ENCODE measurements at regions not wholly inside any gene's neighbourhood (a gene's known extent, or its start where the extent isn't known, plus 50 kb on each side); places are given as distances from the start of the nearest gene placed in this dataset.

DNA sequence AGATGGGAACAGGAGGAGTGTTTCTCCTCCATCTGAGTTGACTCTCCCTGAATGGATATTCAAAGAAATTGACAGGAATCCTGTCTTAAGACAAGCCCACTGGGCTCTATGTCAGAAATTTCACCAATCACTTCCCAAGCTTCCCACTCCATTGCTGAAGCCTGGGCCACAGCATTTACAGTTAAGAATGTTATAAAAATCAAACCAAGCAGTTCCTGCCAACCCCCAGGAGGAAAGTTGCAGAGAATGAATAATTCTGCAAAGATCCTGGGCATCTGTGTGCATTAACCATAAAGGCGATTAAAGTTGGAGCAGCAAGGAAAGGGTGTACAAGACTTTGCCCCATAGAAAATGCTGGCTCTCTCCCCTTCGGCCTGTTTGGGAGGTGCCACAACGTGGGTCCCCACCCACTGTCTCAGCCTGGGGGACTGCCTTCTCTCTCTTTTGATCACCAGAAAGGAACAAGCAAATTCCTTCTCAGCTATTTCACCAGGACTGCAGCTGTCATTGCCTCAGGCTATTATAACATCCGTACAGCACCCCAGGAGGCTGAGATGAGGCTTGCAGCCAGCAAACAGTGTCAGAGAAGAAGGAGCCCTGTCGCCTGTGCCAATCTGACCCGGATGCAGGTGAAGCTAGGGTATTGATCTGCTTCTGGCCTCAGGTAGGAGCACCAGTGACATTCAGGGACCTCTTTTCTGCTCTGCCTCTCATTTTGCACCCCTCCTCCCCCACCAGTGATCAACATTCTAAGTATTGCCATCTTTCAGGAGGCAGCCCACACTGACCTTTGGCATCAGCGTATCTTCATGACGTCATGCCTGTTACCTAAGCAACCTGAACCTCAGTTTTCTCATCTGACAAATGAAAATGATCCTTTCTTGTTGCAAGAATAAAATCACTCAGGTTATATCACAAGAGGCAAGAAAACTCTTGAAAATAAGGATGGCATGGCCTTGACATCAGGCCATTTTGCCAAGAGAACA is 219.0 kb downstream of the SH3BP4 start:
- DNase-seq, result no peak

- no peak for DNase-seq
Measured at GRCh38 chr2:235171550-235172031, 219.8 kb downstream of the SH3BP4 start.

- DNase-seq, result no peak
Measured at GRCh38 chr2:235180642-235181041, 228.8 kb downstream of the SH3BP4 start.

DNA sequence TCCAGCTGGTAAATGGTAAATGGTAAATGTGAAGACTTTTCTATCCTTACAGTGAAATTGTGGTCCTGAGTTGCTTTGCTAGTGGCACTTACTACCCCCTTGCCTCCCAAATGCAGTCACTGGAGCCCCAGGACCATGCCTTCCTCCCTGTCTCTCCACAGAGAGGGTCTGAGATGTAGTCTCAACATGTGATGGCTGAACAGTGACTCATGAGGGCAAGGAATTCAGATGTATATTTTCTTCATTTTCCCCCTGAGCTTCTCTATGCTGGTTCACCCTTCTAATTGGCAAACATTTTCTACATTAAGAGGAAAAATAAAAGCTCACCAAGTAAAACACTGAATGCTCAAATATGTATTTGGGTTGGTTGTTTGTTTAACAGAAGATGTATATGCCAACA is 232.0 kb downstream of the SH3BP4 start:
- no peak for DNase-seq

DNA sequence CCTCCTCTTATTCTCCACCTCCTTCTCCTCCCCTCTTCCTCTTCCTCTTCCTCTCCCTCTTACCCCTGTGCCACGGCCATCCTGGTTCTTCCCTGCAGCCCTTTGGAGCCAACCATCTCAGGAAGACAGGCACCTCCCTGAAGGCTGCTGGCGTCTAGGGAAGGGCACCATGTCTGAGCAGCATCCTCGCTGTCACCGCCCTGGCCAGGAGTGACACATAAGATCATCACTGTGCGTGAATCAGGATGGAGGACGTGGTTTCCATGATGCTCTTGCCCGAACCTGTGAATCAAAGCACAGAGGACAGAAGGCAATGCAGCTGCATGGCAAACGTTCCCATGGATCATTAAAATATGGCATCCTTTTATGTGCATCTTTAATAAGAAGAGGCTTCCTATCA is 236.0 kb downstream of the SH3BP4 start:
- no peak for DNase-seq

- DNase-seq, result no peak
Measured at GRCh38 chr2:235191486-235191885, 239.7 kb downstream of the SH3BP4 start.

GRCh38 chr2:235191978-235192377 is 240.2 kb downstream of the SH3BP4 start:
- no peak for DNase-seq

DNA sequence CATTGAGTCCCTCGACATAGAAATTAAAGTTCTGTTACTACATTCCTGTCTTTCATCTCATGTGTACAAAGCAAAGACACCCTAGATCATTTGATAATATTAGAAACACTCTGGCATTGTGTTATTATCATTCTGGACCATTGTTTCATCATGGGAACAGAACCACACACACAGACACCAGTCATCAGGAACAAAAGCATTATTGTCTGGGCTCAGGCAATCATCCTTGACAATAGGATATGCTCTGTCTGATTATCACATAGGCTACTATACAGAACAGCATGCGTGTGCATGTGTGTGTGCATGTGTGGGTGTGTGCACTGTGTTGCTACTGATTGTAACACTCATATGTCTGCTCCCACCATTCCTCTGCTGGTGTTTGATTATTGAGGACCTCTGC is 242.5 kb downstream of the SH3BP4 start:
- no peak for DNase-seq

- no peak for DNase-seq
Measured at GRCh38 chr2:235194836-235195235, 243.0 kb downstream of the SH3BP4 start.

GRCh38 chr2:235195921-235196320 is 244.1 kb downstream of the SH3BP4 start:
- DNase-seq, result no peak

GRCh38 chr2:235199128-235199527 is 247.3 kb downstream of the SH3BP4 start:
- DNase-seq, result no peak

- no peak for DNase-seq
Measured at GRCh38 chr2:235200216-235200615, 248.4 kb downstream of the SH3BP4 start.

GRCh38 chr2:235201756-235202155 is 249.9 kb downstream of the SH3BP4 start:
- no peak for DNase-seq

DNA sequence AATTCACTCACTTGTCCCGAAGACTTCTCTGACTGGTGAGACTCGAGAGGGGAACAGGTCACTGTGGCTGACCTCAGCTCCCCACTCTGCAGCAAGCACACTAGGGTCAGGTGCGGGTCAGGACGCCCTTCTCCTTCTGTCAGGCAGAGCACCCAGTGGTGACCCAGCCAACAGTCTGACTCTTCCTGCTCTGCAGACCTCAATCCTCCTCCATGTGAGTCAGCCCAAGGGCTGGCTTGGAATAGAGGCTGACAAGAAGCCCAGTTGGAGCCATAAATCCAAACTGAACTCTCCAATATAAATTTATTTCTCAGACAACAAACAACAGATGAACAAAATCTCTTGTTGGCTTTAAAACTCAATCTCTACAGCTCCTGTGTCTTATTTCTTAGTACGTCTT is 253.1 kb downstream of the SH3BP4 start:
- DNase-seq, result no peak

DNA sequence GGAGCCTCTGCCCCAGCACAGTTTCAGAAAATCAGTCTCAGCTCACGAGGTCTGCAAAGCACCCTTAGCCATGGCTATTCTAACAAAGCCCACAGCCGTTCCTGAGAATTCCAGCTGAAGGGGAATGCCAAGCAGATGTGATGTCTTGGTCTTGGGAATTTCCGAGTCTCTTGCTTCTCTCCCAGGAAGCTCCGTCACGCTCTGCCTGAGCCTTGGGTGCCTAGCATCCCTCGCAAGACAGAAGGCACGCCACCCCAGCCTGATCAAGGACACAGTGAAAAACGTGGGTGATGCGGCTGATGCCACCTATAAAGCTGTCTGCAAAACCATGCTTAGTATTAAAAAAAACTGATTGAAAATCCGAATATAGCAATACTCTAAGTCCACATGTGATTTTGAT is 254.6 kb downstream of the SH3BP4 start:
- DNase-seq, result no peak

DNA sequence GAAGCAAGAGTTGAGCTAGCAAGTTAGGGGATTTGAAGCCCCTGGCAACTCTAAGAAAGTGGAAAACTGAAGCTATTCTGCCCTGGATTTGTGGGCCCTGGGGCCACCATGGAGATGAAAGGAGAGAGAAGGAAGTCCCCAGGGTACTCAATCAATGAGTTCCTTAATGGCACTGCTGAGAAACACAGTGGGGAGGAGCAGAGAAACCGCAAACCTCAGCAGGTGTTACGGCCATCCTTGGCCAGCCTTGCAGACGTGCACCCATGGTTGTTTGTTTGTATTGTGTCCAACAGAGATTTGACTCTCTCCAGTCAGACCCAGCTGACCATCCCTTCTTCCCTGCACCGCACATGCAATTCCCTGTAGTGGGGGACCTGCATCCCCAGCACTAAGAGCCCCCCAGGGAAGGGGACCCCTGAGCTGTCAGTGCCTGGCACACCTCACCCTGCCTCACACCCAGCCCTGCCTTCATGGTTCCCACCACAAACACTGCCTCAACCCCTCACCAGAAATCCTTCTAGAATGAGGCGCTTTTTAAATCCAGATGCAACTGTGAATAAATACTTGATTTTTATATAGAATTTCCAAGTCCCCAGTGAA is 255.3 kb downstream of the SH3BP4 start:
- no peak for DNase-seq

DNA sequence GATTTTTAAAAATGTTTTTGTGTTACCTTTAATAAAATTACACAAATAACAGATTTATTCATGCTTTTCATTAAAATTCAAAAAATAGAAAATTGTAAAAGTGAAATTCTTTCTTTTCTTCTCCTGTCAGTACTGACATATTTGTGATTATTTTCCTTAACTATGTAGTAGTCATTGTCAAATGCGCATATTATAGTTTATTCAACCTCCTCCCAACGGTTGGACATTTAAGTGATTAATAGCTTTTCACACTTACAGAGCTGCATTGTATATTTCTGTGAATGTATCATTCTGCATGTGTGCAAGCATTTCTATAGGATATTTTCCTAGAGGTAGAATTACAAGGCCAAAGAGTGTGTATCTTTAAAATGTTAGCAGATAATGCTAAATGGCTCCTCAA is 259.2 kb downstream of the SH3BP4 start:
- no peak for DNase-seq

- no peak for DNase-seq
Measured at GRCh38 chr2:235212501-235213158, 260.8 kb downstream of the SH3BP4 start.

DNA sequence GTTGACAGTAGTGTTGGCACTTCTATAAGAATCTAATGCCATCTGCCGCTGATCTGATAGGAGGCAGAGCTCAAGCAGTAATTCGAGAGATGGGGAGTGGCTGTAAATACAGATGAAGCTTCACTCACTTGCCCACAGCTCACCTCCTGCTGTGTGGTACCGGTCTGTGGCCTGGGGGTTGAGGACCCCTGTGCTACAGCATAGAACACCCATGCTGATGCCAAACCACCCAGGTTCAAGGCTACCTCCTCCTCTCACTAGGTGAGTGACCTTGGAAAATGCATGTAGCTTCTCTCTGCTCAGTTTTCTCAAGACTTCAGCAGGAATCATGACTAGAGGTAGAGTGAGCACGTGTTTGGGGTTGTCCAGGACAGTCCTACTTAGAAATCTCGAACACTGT is 263.4 kb downstream of the SH3BP4 start:
- no peak for DNase-seq

- no peak for DNase-seq
Measured at GRCh38 chr2:235216901-235217300, 265.1 kb downstream of the SH3BP4 start.

GRCh38 chr2:235217846-235218245 is 266.0 kb downstream of the SH3BP4 start:
- DNase-seq, result no peak

DNA sequence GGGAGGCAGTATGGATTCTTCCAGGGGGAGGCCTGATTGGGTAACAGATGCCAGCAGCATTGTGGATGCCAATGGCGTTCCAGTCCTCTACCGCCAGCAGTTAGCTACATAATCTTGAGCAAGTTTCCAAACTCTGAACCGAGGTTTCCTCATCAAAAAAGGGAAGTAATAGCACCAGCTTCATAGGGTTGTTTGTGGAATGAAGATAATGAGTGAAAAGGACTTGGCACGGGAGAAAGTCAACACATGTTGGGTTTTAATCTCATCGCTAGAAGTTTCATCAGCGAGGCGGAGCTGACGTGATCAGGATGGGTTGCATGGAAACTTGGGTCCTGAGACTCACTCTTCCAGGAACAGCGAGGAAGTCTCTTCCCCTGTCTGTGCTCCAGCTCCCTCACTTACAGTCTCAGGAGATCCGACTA is 266.7 kb downstream of the SH3BP4 start:
- DNase-seq, result no peak

DNA sequence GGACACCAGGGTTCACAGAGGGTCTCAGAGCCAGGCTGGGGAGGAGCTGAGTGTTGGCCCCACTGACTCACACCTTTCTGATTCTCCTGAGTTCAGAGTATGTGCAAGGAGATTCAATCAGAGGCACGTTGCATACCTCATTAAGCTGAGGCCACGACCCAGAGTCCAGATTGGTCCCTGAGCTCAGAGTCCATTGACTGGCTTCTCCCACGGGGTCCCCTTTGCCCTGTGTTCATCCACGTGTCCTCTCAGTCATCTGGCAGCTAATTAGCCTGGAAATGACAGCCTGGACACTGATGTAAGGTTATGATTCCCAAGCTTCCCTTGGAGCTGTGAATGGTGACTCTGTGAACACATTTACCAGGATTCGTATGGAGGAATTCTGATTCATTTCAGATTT is 267.2 kb downstream of the SH3BP4 start:
- no peak for DNase-seq

DNA sequence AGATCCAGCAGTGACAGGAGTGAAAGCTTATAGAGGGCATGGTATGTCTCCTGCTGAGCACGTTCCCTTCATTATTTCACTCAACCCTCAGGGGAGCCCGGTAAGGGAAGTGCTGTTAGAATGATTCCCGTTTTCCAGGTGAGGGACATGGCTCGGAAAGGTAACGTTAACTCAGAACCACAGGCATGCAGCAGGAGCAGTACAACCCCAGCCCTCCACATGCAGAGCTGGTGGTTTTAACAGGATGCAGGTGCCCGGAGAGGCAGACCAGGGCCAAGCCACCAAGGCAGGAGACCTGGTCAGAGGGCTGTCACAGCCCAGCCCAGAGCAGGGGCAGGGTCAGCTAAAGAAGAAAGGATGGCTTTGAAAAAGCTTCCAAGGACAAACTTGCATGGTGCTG is 268.5 kb downstream of the SH3BP4 start:
- no peak for DNase-seq
